ENCODE measurements at regions not wholly inside any gene's neighbourhood (a gene's known extent, or its start where the extent isn't known, plus 50 kb on each side); places are given as distances from the start of the nearest gene placed in this dataset.

DNA sequence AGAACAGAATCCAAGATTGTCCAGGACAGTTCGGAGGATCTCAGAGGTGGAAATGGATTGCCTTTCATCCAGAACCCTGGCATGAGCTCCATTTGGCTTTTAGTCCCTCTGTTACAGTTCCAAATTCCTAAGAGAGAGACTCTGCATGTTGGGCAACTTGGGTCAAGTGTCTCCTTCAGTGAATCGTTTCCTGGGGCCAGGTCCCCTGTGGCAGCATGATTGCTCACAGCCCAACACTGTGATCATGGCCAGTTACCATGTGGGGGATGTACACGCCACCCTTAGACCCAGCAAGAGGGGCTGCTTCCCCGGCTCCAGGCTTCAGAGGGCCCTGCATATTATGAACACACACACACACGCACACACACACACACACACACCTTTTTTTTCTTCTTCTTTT lies 118.6 kb upstream of the GLI2 start:
- DNase-seq = no peak

DNA sequence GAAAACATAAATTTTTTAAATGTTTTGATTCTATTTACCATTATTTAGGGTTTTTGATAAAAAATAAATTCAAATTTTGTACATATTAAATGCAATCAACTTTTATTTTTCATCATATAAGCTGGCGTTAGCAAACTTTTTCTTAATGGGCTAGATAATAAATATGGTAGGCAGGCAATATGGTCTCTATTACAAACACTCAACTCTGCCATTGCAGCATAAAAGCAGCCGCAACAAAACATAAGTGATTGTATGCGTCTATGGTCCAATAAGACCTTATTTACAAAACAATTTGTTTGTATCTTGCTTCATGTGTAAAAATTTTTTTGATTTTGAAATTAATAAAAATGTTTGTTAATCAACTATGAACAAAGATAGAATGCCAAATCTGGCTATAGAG lies 116.8 kb upstream of the GLI2 start:
- no peak for DNase-seq

DNA sequence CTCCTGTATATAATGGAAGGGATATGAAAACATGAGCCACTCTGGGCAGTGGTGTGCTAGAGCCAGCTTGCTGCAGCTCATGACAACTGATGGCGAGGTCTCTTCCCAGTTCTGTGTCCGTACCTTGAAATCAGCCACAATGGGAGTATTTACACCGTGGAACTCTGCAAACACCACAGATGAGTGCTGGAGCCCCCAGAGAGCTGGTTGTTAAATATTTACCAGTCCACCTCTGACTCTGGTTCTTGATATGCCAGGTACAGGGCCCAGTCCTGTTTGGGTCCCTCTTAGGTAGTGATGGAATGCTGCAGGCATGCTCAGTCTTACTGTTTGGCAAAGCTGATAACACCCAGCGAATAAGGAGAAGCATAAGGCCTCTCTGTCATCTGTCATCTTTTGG lies 116.1 kb upstream of the GLI2 start:
- DNase-seq = no peak

DNA sequence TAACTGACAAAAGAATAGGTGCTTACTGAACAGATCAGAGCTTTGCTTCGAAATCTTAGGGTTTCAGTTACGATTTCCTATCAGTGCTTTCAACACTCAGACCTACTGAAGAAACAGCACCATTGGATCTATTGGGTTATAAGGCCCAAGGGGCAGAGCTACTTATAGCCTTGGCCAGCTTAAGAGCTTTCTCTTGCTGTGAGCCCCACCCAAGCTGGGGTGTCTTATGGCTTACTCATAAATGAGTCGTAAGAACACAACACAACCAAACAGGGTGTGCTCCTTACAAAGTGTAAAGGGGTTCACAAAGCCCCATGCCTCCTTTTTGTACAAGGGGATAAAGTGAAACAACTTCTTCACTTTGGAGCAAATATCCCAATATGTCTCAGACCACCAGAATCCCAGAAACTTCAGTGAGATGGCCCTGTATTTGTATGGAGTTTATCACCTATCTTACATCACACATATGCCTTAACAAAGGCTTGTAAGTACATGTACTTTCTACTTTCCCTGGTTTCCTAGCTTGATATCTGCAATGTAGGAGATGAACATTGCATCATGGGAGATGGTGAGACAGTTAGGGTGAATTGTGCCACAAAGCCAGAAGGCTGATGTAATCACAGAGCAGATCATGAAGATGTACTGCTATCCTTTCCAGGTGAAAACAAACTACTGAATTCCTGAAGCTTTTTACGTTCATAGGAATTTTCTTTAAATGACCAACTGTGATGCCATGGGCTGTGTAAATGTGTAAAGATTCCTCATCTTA lies 115.5 kb upstream of the GLI2 start:
- no peak for DNase-seq

DNA sequence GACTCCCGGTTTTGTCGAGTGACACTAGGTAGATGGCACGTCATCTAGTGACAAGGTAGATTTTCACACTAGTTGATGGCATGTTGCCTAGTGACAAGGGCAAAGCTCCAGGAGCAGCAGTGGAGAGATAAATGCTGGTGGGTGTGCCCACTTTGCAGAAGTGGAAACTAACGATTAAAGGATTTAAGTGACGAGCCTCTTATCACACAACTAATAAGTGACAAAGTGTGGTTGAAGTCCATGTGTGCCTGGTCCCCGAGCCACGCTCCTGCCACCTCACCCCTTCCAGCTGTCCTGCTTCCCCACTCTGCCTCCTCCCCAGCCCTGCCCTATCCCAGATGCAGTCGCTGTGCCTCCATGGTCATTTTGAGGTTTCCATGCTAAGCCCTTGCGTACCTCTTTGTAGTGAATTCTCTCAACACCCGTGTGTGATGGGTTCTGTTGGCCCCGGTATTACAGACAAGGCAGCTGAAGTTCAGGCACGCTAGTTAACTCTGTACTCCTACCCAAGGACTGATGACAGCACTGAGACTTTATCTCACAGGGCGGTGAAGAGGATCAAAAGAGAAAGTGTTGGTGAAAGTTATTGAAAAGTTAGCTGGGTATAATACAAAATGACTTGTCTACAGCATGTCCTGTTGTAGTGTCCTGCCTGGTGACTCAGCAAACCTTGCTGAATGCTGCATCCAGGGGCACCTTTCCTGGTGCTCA lies 113.4 kb upstream of the GLI2 start:
- no peak for DNase-seq

DNA sequence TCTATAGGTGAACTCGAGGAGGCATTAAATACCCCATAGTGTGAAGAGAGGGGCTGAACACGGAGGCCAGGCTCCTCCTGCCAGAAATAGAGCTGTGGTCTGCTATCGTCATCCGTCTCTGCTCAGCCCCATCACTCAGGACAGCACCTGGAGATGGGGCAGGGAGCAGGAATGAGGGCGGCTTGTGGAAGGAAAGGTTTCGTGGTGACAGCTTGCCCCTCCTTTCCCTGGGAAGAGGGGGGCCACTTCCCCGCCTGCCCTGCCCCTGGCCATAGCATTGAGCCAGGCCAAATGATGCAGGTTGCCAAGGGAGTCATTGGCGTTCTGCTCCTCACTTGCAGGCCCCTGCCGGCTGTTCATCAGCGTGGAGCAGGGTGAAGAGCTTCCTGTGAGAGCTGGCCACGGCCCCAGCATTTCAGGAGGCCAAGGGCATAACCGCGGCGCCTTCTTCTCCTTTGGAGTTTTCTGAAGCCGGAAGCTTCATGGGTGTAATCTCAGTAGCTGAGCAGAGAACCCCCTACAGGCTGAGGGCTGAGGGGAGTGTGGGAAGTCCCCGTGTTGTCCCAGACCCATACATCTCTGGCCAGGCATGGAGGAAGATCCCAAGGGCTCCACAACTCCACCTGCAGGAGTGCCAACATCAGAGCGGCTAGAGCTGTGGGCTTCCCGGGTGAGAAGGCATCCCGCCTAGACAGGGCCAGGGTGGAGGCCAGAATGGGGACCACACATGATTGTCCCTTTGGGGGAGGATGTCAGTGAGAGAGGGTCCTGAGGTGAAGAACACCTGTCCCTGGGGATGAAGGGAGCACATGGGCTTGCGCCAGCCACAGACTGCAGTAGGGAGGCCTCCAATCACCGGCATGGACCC lies 112.5 kb upstream of the GLI2 start:
- no peak for DNase-seq

DNA sequence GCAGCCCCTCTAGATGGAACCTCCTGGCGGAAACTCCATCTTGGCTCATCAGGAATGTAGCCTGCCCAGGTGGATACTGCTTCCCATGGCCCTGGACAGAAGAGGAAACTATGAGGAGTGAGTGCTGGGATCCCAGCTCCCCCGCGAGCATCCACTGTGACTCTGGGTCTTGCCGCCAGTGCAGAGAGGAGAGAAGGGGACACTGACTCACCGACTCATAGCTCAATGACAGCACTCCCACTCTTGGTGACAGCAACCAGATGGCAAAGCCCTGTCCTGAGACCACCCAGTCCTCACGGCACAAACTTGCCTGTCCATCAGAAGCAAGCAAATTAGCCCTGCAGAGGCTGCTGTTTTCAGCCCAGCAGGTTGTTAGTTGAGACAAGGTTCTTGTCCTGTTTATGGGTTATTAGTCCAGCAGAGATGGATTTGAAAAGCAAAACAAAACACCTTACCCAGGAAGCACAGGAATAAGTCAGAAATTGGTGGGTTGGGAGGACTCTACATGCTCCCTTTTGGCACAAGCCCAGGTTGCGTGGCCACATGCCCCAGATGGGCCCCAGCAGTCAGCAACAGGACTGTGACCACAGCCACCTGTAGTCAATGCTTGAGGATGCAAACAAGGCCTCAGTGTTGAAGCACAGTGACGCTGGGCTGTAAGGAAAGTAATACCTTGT lies 111.5 kb upstream of the GLI2 start:
- DNase-seq = no peak

DNA sequence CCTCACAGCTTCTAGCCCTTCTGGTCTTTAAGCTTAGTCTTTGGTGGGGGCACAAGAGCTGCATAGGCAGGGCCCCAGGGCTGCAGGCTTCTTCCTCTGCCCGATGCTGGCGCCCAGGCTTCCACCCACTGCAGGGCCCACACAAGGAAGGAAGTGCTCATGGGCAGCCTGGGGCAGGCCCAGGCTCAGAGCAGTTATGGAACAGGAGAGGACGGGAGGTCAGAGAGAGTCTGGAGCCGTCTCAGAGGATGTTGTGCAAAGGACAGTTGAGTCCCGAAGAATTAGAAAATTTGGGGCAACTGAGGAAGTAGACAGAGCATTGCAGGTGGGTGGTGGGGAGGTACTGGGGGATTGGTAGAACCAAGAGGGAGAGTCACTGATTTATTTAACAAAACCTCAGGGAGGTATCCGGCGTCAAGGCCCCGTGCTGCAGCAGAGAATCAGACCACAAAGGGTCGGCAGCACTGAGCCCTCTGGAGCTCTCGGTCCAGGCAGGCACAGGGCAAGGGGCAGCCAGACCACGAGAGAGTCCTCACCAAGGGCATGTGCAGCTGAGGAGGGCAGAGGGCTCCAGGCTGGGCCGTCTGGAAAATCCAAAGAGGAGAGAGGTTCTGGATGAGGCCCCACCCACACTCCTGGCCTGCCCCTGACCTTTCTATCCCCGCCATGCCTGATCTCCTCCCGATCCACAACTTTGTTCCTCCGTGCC lies 110.8 kb upstream of the GLI2 start:
- DNase-seq = no peak

DNA sequence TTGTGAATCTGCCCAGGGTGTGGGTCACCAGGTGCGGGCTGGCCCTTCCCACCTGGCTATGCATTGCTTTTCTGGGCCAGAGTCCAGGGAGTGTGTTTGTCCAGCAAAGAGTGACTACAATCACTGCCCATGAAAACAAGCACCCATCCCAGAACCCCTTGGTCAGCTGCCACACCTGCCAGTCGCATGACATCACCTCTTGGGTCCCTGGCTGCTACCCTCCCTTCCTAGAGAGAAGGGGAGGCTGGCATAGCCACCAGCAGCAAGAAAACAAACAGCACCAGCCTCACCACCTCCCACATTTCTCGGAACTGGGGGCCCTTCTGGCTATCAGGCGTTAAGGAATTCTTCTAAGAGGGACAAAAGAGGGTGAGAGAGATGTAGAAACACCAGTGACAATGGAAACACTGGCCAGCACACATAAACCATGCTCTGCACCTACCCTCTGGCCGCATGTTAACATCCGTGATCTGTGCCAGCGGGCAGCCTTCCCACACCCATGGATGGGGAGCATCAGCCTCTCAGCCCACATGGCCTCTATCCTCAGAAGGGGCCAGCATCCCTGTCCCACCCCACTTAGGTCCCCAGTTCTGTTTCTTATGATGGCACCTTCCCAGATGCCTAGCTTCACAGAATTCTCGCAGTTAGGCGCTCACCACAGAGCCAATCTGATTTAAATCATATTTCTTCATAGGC lies 109.7 kb upstream of the GLI2 start:
- no peak for DNase-seq

DNA sequence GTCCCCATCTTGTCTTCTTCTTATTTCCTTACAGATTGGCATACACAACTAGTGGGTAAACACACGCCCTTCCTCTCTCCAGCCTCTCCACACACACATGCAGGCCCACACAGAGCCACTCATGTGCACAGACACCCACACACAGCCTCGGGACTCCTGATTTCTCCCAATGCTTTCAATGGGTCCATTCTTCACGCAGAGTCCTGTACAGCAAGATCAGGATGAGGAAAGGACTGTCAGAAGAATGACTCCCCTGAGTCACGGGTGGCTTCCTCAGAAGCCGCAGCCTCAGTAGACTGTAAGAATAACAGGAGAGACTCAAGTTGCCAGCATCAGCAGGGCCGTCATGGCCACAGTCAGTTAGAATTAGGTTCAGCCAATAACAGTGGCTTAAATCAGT lies 109.1 kb upstream of the GLI2 start:
- DNase-seq = no peak

DNA sequence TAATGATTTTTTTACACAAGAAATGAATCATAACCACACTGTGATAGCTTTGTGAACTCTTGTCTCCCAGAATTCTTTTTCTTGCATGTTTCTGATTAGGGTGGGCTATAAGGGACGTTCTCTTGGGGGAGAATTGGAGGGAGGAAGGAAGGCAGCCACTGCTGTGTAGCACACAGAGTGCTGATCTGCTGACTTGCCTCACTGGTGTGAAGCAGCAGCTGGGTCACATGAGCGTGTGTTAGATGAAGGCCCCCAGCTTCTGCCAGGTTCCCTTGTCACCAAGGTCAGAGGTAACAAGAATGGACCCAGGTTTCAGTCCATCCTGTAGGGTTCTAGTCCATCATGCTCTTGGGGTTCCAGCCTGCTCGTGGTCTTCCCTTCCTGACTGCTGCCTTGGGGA lies 107.4 kb upstream of the GLI2 start:
- DNase-seq = no peak

DNA sequence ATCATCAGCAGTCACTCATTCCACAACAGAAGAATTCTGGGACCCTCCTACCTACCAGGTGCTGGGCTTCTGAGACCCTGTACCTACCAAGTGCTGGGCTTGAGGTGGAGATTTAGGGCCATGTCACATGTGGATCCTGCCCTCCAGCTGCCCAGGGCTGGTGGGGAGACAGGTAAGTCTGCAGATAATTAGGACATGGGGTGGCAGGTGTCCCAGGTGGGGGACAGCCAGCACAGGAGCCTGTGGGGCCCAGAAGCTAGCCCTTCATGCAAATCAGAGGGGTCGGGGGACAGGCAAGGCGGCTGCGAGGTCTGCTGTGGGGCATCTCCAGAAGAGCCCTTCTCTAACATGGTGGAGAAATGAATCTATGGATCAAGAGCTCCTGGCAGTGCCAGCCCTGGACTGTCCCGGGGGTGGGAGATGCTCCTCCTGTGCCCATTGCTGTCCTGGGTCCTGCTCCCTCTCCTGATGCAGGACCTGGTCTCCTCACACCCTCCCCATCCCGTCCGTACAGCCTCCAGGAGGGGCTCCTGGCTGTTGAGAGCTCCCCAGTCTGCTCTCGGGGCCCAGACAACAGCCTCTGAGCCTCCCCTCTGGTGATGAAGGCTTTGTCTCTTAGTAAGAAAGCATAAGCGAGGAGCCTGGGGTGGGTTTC lies 106.3 kb upstream of the GLI2 start:
- DNase-seq = no peak

DNA sequence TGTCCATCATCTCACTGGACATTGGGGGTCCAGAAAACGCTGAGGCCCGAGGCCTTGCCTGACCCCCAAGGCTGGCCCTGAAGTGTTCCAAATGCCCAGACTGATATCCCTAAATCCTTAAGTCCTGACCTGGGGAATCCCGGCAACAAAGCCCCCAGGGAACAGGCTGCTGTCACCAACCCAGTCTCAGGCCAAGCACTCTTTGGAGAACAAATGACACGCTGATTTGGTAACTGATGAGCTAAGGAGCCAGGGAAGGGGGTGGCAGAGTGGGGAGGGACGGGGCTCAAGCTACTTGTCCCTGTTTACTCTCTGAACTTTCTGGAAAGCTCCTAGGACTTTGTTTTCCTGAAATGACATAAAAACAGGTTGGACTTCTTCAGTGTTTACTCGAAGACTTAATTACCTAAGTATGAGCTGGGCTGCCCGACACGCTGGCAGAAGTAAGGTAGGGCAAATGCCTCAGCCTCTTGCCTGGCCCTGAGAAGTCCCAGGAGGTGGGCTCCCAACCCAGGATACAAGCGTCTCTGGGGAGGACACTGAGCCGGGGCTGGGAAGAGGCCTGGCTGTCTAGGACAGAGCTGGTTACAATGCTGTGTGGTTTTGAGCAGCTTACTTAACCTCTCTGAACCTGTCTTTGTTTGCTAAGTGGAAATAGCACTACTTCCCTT lies 105.5 kb upstream of the GLI2 start:
- no peak for DNase-seq

DNA sequence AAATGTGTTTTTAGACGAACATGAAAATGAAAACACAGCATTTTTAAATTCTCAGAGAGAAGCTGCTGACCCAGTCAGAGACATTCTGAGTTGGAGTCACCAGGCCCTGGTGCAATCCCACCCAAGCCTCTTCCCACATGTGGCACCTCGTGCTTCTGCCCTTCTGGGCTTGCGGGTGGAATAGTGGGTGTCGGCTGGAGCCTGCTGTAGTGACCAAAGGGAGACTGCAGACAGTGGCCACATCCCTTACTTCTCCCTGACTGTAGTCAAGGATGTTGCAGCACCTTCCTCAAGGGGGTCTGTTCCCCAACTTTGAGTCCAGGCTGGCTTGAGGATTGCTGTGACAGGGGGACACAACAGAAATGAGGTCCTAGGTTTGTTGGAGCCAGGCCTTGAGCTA lies 104.4 kb upstream of the GLI2 start:
- DNase-seq = no peak

DNA sequence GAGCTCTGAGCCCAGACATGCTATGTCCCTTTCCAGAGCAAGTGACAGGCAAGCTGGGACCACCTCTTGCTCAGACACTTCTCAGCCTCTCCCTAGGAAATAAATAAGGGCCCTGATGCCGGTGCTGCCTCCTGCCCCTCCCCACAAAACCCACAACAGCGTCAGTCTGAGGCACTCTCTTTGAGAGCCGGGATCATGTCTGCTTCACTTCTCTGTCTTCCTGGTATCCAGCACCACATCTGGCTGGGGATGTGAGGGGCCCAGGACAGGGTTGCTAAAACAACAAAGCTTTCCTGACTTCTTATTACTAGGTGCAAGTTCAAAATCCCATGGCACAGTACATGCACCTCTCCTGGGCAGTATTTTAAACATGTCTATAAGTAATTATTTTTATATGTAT lies 103.9 kb upstream of the GLI2 start:
- no peak for DNase-seq

DNA sequence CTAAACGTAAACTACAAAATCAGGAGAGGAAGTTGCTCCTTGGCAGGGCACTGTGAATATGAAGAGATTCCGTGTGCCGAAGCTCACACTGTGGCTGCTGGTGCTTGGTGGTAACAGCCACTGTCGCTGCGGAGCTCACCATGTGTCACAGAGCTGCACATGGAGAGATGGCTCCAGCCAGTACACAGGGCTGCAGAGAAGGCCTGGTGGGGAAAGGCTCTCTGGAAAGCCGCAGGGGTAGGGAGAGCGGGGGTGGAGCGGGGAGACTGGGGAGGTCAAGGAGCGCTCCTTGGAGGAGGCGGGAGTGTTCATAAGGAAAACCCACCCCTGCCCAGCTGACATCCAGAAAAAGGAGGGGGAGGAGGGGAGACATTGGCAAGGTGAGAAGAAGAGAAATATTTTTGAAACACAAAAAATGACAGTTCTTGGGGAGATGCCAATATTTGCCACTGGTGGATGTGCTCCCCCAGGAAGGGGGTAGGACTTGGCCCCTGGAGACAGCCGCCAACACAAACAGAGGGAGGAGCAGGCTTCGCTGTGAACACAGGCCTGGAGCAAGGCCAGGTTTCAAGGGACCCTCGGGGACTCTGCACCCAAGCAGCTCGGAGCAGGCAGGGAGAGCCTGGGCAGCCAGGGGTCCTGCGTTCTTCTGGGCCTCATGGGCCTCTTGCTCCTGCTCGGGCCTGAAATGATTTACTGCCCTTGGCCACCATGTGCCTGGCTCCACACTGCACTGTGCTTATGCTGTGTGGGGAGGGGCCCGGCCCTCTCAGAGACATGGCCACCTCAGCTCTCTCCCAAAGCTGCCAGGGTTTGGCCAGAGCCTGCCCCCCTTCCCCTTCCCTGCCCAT lies 102.6 kb upstream of the GLI2 start:
- no peak for DNase-seq

DNA sequence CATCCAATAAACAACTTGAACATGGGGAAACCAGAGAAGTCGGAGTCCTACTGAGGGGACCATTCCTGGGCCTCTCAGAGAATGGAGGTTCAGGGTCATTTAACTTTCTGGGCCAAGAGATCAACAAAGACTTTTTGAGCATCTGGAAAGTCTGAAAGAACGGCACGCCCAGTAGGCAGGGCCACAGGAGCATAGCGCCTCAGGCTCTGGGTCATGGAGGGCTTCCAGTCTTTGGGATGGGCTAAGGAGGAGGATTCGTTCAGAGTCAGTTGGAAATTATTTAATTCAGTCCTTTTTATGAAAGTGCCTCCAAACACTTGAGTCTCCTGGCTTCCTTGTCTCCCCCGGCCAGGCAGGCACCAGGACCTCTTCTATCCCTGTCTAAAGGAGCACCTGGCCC lies 101.1 kb upstream of the GLI2 start:
- no peak for DNase-seq

DNA sequence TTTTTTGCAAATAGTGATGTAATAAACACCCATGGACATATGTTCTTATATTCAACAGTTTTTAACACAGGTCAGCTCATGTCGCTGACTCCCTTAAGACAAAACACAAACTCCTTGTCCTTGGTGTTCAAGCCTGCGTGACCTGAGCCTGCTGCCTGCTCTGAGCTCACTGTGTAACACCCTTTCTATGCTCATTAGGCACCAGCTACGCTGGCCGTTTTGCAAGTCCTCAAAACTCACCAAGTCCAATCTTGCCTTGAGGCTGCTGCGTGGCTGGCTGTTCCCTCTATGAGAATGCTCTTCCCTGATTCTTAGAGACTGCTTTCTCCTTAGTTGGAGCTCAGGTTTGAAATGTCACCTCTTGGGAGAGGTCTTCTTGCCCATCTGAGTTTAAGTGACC lies 100.5 kb upstream of the GLI2 start:
- no peak for DNase-seq

DNA sequence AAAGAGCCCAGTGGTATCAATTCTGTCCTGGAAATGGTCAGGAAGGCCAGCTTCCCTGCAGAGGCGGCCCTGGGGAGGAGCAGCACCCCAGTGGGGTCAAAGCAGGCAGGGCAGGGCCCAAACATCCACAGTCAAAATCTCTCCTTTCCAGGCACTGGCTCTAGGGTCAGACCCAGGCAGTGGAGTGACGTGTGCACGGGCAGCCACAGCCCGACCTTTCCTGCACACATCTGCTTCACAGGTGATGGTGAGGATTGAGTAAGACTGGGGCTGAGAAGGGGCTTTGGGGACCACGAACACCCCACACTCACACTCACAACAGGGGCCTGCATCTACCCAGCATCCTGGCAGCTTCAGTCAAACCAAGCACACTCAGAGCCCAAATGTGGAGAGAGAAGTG lies 97.8 kb upstream of the GLI2 start:
- no peak for DNase-seq

DNA sequence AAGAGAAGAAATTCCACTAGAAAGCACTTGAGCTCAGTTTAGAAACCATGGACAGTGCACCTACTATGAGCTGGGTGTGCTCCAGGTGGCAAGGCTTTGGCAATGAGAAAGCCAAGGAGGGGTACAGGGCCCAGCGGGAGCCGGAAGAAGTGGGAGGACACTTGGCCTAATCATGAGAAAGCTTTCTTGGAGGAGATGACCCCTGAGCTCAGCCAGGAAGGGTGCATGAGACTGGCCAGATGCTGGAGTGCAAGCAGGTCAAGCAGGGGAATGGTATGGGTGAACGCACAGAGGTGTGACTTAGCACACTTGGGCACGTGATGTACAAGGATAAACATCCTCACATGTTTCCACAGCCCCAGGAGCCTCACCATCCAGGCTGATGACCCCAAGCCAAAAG lies 97.2 kb upstream of the GLI2 start:
- no peak for DNase-seq
